HG03571 (cell line): ENCODE measurements at regions not wholly inside any gene's neighbourhood (a gene's known extent, or its start where the extent isn't known, plus 50 kb on each side); places are given as distances from the start of the nearest gene placed in this dataset.
"Not testable (repeated sequence)": the region's sequence is repeated elsewhere in the genome, so short reads cannot be mapped to it uniquely, and the experiment has no call there.

ENCODE experiments used
- ATAC-seq: cut with Tn5 transposase; IDR thresholded peaks from one replicate; pipeline ENCODE4 v1.9.1; 2021; ENCODE audit not compliant: unreplicated experiment

DNA sequence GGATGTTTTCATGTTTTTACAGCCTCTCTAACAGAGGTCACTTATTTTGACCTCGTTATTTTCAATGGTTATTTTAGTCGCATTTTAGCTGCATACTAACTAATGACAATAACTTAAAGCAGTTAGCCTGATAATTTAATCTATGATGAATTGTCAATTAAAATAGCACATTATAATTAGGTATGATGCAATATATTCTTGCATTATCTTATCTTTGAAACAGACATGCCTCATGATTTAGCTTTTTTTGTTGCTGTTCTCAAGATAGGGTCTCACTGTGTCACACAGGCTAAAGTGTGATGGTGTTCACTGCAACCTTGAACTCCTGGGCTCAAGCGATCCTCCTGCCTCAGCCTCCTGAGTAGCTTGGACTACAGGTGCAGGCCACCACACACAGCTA, 126.4 kb downstream of the KBTBD2 start:
- no peak for ATAC-seq

DNA sequence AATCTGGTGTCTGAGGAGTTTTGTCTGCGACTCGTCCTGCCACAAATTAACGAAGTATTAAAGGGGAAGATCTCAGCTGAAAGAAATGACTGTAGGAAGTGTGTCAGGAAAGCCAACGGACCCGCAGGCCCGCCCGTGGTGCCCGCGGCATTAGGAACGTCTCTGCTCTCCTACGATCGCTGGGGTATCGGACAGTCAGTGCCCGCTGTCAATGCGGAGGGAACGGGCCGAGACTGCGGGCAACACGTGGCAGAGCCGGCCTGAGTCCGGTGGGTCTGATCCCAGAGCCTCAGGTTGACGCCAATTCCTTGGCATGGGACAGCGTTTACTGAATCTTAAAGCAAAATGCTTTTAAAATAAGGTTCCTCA, 128.7 kb downstream of the KBTBD2 start:
- no peak for ATAC-seq

DNA sequence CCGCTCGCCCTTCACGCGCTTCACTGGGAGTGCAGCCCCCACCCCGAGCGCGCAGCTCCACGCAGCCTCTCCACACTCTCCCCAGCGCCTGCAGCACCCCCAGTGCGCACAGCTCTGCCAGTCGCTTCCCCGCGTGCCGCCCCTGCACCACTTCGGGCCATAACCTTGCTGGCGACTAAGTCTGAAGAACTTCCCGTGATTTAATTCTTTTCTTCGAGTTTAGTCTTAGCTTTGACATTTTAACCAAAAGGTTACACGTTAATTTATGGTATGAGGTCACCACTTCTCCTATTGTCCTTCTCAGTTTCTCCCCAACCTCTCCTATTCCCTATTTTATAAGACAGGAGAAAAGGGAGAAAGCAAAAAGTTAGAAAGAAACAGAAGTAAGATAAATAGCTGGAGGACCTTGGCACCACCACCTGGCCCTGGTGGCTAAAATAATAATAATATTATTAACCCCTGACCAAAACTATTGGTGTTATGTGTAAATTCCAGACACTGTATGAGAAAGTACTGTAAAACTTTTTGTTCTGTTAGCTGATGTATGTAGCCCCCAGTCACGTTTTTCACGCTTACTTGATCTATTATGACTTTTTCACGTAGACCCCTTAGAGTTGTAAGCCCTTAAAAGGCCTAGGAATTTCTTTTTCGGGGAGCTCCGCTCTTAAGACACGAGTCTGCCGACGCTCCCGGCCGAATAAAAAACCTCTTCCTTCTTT, 129.2 kb downstream of the KBTBD2 start:
- ATAC-seq = not testable (repeated sequence)

DNA sequence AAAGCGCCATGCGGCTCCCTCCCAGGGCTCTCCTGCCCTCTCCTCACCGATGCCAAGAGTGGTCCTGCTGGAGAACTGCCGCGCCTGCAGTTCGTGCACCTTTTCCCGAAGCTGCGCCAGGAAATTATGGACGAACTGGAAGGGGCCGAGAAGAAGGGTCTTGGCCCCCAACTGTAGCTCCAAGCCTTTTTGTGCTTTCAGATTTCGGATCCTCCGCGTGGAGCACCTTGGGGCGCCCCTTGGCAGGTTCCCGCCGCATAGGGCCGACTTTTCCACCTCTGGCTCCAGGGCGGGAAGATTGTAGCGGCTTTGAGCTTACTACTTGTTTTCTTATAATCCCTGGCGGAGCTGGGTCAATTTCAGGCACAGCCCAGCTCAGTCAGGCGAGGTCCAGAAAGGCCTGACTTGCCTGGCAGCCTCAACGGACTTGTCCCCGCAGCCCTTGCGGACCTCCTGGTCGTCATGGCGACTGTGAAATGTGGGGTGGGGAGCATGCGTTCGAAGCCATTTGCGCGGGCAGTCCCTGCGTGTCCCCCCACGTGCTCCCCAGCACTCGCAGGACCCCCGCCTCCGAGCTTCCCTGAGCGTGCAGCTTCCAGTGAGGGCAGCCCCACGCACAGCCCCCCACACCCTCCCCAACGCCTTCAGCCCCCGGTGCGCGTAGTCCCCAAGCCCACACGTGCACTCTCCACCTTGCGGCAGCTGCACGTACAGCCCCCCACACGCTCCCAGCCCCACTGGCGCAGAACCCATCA, 129.9 kb downstream of the KBTBD2 start:
- ATAC-seq = no peak

DNA sequence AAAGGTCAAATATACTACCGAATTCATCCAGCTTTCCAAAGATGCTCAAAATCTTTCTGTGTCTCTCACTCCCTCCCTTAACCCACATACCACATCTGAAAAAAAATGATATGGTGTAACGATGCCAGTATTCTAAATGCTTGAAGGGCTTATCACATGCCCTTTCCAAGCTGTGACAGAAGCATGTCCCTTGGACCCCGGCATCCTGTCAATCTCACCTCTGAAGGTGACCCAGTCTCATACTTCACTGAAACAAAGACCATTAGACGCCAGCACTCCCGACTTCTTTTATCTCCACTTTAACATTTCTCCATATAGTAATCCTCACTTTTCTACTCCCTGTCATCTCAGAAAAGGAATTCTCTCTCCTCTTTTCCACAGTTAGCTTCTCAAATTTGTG, 130.8 kb downstream of the KBTBD2 start:
- not testable (repeated sequence) for ATAC-seq

DNA sequence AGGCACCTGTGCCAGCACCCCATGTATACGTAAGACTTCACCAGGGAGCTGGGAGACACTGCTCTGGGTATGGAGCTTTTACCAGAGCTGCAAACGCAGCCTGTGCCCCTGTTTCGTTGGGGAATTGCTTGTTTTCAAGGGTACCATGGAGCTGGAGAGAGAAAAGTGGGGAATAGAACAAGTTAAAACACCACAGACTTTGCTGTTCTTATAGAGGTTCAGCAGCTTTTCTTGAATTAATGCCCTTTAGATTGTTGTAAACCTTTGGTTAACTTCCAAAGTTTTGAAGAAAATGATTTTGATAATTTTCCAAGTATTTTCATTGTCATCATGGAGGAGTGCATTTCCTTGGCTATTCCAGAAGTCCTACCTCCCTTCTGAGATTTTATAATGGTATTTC, 131.7 kb downstream of the KBTBD2 start:
- not testable (repeated sequence) for ATAC-seq

DNA sequence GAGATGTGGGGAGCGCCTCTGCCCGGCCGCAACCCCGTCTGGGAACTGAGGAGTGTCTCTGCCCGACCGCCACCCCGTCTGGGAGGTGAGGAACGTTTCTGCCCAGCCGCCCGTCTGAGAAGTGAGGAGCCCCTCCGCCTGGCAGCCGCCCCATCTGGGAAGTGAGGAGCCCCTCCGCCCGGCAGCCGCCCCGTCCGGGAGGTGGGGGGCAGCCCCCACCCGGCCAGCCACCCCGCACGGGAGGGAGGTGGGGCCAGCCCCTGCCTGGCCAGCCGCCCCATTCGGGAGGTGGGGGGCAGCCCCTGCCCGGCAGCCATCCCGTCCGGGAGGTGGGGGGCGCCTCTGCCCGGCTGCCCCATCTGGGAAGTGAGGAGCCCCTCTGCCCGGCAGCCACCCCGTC, 137.7 kb downstream of the KBTBD2 start:
- not testable (repeated sequence) for ATAC-seq

DNA sequence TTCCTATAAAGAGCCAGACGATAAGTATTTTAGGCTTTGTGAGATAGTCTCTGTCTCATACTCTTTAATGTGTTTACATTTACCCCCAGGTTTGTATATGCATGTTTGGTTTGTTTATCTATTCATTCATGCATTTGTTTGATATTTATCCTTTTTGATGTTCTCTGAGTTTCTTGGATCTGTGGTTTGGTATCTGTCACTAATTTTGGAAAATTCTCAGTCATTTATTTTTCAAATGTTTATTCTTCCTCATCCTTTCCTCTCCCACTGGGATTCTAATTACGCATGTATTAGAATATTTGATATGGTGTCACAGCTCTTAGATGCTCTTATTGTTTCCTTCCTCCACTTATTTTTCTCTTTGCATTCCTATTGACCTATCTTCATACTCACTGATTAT, 143.2 kb downstream of the KBTBD2 start:
- not testable (repeated sequence) for ATAC-seq

DNA sequence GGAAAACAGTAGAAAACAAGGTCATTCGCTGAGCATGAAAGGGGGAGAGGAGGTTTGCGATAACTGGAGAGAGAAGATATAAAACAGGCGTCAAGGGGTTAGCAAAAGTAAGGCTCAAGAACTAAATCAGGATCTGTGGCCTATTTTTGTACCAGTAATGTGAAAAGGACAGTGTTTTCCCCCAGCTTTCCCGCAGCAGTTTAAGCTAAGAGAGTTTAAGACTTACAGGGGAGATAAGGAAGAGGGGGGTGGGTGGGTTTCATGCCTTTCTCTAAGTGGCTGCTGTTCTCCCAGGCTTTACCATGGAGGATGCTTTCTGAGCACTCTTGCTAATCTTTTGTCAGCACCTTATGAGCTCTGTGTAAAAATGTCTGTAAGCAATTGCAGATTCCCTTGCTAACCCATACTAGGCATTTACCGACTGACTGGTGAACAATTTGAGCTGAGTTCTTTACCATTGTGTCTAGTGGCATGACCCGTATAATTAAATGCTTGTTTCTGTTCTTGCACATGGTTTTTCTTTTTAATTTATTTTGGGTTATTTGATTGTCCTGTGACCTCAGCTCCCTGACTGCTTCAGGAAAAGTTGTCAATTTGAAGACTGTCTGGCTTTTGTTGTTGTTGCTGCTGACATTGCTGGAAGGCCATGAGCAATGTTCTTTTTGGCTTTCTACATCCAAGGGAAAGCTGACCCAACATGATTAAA, 144.0 kb downstream of the KBTBD2 start:
- ATAC-seq = not testable (repeated sequence)

DNA sequence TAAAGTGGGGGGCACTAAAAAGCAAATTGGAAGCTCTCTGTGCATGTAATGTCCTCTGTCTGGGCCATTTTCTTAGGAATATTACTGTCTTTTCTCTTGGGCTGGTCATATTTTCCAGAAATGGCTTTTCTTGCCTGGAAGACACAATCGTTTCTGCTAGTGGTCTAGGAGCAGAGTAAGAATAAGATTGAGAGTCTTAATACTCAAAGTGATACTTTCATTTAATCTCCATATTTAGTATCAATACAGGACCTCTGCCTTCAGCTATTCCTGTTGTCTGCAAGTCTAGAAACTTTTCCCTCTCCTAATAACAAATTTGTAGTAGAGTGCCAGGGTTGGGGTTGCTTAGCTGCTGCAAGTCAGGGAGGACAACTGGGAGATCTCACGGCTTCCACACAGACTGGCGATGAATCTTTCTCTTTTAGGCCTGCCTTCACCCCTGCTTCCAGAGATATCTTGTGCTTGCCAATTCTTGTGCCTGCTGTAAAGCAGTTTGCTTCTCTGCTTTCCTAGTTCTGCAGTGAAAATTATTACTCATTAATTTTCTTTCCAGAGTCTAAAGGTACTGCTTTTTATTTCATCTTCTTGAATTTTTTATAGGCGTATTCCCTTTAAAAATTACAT, 149.6 kb downstream of the KBTBD2 start:
- not testable (repeated sequence) for ATAC-seq

DNA sequence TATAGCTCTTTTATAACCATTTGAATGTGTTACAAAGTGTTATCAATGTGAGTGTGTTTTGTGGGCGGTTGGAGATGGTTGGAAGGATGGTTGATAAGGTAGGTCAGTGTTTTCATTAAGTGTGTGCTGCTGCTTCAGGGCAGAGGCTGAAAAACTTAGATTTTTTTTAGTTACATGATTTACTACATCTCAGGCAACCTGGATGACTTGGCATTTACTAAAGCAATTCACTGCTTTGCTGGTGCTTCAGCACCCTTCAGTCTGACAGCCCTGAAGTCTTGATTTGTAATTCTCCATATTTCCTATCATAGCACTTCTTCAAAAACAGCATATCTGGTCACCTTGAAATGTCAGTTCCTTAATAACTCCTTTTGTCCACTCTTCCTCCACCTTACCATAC, 151.8 kb downstream of the KBTBD2 start:
- not testable (repeated sequence) for ATAC-seq

DNA sequence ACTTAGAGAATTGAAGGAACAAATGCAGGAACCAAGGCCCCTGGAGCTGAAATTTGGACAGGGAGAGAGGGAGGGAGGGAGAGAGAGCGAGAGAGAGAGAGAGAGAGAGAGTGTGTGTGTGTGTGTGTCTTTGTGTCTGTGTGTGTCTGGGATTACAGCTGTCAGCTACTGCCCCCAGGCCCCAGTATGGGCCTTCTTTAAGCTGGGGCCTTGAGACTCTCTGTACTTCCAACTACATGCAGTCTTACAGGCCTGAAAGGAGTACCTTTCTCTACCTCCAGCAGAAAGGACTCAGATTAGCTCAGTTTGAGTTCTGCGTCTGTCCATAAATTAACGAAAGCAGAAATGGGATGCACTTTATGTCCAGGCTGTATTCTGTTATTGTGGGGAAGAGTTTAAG, 153.2 kb downstream of the KBTBD2 start:
- ATAC-seq = not testable (repeated sequence)

DNA sequence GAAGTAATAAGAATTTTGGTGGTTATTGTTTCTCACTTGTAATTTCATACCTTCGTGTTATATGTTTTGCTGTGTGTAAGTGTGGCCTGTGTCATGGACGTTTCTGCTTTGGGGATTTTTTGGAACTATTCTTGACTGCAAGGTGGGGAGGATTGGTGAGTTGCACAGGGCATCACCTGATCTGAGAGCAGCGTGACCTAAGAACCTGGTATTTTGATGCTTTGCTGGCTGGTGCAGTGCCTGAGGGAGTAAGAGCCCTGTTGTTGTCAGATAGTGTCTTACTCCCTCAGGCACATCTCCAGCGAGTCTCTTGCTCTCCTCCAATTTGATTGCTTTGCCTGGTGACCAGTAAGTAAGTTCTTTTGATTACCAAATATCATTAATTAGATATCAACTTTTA, 158.8 kb downstream of the KBTBD2 start:
- ATAC-seq = not testable (repeated sequence)

DNA sequence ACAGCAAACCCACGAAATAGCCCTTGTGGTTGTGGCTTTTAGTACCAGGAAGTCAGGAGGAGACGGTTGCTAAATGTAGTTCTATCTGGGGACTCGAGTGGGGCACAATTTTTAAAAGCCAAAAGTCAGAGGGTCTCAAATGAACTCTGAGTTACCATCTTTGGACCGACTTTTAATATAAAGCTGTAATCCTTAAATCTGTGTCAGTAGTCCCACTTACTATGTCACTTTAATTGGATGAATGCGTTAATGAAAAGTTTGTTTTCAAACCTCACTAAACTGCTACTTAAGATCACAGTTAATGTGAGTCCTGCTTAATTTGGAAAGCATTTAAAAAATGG, 162.3 kb downstream of the KBTBD2 start:
- ATAC-seq = not testable (repeated sequence)

DNA sequence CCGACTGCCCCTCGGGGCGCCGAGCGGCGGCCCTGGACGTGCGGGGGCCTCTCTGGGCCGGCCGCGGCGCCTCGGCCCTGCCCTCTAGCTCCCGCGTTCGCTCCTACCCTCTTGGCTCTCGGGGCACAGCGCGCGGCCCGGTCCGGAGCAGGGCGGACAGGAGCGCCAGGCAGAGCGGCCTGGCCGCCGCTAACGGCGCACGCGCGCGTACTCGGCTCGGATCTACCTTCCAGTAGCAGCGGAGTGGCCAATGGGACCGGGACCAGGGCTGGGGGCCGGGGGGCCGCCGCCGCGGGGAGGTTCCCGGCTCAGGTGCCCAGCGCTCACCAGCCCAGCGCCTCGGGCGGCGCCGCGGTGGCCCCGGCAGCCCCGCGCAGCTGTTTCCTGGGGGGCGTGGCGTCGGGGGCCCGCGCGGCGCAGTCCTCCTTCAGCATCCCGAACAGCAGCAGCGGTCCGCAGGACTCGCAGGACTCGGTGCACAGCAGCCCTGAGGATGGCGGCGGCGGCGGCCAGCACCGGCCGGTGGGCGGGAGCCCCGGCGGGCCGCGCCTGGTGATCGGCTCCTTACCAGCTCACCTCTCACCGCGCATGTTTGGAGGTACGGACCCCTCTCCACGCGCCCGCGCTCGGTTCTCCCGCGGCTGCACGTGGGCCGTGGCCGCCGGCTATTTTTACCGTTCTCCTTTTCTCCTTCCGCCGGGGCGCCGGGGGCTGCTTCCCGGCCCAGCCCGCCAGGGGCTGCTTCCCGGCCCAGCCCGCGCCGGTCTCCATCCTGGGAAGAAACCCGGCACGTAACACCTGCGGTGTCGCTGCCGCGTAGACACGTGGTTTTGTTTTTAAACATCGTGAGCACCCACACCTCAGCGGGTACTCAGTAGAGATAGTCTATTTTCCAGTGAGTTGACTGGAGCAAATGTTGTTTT, 162.9 kb downstream of the KBTBD2 start:
- ATAC-seq = peak; percentile 63

DNA sequence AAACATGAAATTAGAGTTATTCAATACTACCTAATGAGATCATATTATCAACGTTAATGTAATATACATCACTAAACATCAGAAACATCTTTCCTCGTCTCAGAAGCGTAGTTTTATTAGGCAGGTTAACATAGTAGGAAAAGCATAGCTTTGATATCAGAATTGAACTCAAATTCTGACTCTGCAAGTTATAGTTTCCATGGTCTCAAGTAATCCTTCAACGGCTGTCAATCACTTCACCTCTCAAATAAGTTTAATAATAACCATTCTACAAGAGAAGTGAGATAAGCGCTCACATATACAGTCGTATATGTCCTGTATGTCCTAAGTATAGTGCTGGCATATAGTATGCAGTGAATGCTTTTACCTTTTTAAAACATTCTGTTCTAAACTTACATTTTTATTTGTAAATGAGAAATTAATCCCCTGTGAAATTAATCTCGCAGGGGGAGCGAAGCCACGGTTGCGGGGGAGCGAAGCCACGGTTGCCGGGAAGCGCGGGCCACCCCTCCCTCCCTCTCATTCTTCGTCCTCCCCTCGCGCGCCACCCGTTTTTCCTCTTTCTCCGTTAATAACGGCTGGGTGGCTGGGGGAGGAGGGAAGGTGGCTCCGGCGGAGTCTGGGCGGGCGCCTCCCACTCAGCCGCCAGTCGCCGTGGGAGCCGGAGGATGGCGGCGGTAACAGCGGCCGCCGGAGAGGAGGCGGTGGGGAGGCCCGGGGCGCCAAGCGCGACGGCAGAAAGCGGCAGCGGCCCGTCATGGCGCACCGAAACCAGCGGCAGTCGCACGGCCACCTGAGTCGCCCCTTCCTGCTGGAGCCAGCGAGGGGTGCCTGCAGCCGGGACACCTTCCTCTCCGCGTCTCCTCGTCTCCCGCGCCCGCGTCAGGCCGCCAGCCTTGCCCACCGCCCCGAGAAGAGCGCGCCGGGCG, 163.8 kb downstream of the KBTBD2 start:
- ATAC-seq = peak; percentile 43

DNA sequence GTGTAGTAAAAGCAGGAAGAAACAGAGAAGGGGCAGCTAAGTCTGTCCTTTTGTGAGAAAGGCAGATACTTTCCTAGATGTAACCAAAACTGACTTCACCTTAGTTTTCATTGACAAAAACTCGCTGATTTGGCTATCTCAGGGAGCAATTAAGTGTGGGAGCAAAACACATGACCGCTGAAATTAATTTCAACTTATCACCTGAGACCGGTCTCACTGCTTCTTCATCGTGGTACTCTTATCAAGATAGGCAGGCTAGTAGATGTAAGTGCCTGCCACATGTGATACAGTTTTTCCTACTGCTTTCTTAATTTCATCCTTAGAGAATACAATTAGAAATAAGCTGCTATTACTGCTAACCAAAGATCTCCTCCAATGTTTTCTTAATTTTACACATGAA, 168.7 kb downstream of the KBTBD2 start:
- not testable (repeated sequence) for ATAC-seq

DNA sequence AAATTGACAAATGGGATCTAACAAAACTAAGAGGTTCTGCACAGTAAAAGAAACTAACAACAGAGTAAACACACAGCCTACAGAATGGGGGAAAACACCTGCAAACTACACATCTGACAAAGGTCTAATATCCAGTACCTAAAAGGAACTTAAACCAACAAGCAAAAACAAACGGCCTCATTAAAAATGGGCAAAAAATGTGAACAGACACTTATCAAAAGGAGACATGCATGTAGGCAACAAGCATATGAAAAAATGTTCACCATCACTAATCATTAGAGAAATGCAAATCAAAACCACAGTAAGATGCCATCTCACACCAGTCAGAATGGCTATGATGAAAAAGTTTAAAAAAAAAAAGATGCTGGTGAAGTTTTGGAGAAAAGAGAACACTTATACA, 197.4 kb downstream of the KBTBD2 start:
- ATAC-seq = no peak
